K562 (cell line): ENCODE measurements at regions not wholly inside any gene's neighbourhood (a gene's known extent, or its start where the extent isn't known, plus 50 kb on each side); places are given as distances from the start of the nearest gene placed in this dataset.

Experiments used
- CBX5 ChIP-seq: IDR thresholded peaks from 2 replicates; pipeline ENCODE4 v1.6.1; 2014; ENCODE audit warnings: low read depth, borderline replicate concordance
- CTCF ChIP-seq, 3 experiments: IDR thresholded peaks in 2 of 3; conservative IDR thresholded peaks in 1 of 3; 2 replicates each; pipeline ENCODE4 v1.5.1; 2011 to 2012; ENCODE audit warnings: low read length in 3 of 3, mild to moderate bottlenecking in 3 of 3, control low read depth in 2 of 3, improper control_type of control experiment in 1 of 3, inconsistent platforms in 1 of 3, low read depth in 1 of 3, mixed read lengths in 1 of 3, moderate library complexity in 1 of 3; ENCODE audit not compliant: insufficient read depth in 2 of 3
- ELF4 ChIP-seq: fragments of 450-650 bp; formaldehyde crosslinking; IDR thresholded peaks from 2 replicates; pipeline ENCODE4 v1.4.0; 2022; ENCODE audit warnings: missing genetic modification characterization
- EZH2 ChIP-seq: IDR thresholded peaks from 2 replicates; pipeline ENCODE4 v1.6.1; 2012; ENCODE audit warnings: low read depth, mild to moderate bottlenecking, inconsistent platforms, low read length, borderline replicate concordance
- GTF3C2 ChIP-seq: IDR thresholded peaks from 3 replicates; pipeline ENCODE4 v1.6.1; 2011; ENCODE audit warnings: borderline replicate concordance, mild to moderate bottlenecking, moderate library complexity; ENCODE audit not compliant: insufficient read length; ENCODE audit errors: extremely low read depth
- MAX ChIP-seq: sonication (generic); formaldehyde crosslinking; IDR thresholded peaks from 2 replicates; pipeline ENCODE4 v1.9.0; 2022; ENCODE audit warnings: mild to moderate bottlenecking, missing genetic modification reagents
- SMAD1 ChIP-seq: fragments of 150-350 bp; IDR thresholded peaks from 2 replicates; pipeline ENCODE4 v1.6.1; 2014; ENCODE audit warnings: low read length, low read depth; ENCODE audit not compliant: partially characterized antibody
- SREBF1 ChIP-seq: fragments of 150-350 bp; IDR thresholded peaks from 2 replicates; pipeline ENCODE4 v1.6.1; 2014; ENCODE audit warnings: antibody characterized with exemption, low read depth, low read length, borderline replicate concordance
- TAF1 ChIP-seq: IDR thresholded peaks from 2 replicates; pipeline ENCODE4 v1.6.1; 2011; ENCODE audit warnings: mild to moderate bottlenecking, low read length, moderate library complexity; ENCODE audit not compliant: insufficient read depth, control insufficient read depth, severe bottlenecking; ENCODE audit errors: extremely low read depth
- USF1 ChIP-seq: sonication (generic); formaldehyde crosslinking; IDR thresholded peaks from 2 replicates; pipeline ENCODE4 v1.9.0; 2022; ENCODE audit warnings: mild to moderate bottlenecking, missing genetic modification reagents
- YY1 ChIP-seq, 3 experiments: IDR thresholded peaks; 2 replicates each; pipeline ENCODE4 v1.6.1; 2011; ENCODE audit warnings: low read length in 2 of 3, mild to moderate bottlenecking in 2 of 3, moderate library complexity in 2 of 3, borderline replicate concordance in 1 of 3, control low read depth in 1 of 3, low read depth in 1 of 3; ENCODE audit not compliant: insufficient read depth in 3 of 3, insufficient replicate concordance in 2 of 3, control insufficient read depth in 1 of 3, insufficient read length in 1 of 3; ENCODE audit errors: extremely low read depth in 1 of 3
- ZNF165 ChIP-seq: fragments of 250-450 bp; sonication (Bioruptor Pico); IDR thresholded peaks from 2 replicates; pipeline ENCODE4 v1.4.0; 2020; ENCODE audit warnings: borderline replicate concordance
- ZNF23 ChIP-seq: fragments of 250-450 bp; sonication (Bioruptor Pico); IDR thresholded peaks from 2 replicates; pipeline ENCODE4 v1.4.0; 2020; ENCODE audit warnings: mild to moderate bottlenecking
- ZNF76 ChIP-seq: fragments of 250-450 bp; sonication (Bioruptor Pico); IDR thresholded peaks from 2 replicates; pipeline ENCODE4 v1.4.0; 2020; ENCODE audit warnings: mild to moderate bottlenecking, moderate library complexity, borderline replicate concordance

- TF ChIP-seq ZNF23 (CRISPR knock-in tag) (no peak), CTCF (IDR thresholded peaks at IDR 0.05 in 2 of 3, conservative IDR thresholded peaks at IDR 0.05 in 1 of 3; ENCODE audit: insufficient read depth in 2 of 3, low read depth in 1 of 3, low read length in 3 of 3) (no peak), SREBF1 (no peak), TAF1 (no peak), SMAD1 (no peak), YY1 (IDR thresholded peaks at IDR 0.05; ENCODE audit: borderline replicate concordance in 1 of 3, control insufficient read depth in 1 of 3, extremely low read depth in 1 of 3, insufficient read depth in 3 of 3, insufficient read length in 1 of 3, insufficient replicate concordance in 2 of 3, low read depth in 1 of 3, low read length in 2 of 3) (no peak), ZNF165 (CRISPR knock-in tag) (no peak), MAX (no peak), ZNF76 (no peak), EZH2 (no peak), GTF3C2 (no peak), CBX5 (no peak), USF1 (CRISPR knock-in tag) (no peak), ELF4 (CRISPR knock-in tag) (no peak)
Measured at GRCh38 chr2:59461127-59461526, 1092.3 kb downstream of the BCL11A start.
